ENCODE measurements at regions not wholly inside any gene's neighbourhood (a gene's known extent, or its start where the extent isn't known, plus 50 kb on each side); places are given as distances from the start of the nearest gene placed in this dataset.
A peak's percentile ranks its signal among the peaks of the same experiment; 100 is the strongest.

GRCh38 chr16:58847902-58848661, 114.0 kb upstream of the GOT2 start (continued):
- TF ChIP-seq ARNT (IDR thresholded peaks at IDR 0.05) (no peak), ZNF292 (CRISPR knock-in tag; IDR thresholded peaks at IDR 0.05; ENCODE audit: borderline replicate concordance, low read depth) (0 out of 2 replicates have a peak, but pooled peaks have one; percentile 35), SNAPC2 (CRISPR knock-in tag; IDR thresholded peaks at IDR 0.05) (no peak), ZNF558 (CRISPR knock-in tag; IDR thresholded peaks at IDR 0.05; ENCODE audit: borderline replicate concordance) (no peak), ZBTB44 (CRISPR knock-in tag; IDR thresholded peaks at IDR 0.05) (no peak), GATA4 (IDR thresholded peaks at IDR 0.05; ENCODE audit: borderline replicate concordance, low read depth) (no peak), SP1 (IDR thresholded peaks at IDR 0.05) (no peak), SP1 (CRISPR knock-in tag; IDR thresholded peaks at IDR 0.05) (no peak), JUN (CRISPR knock-in tag; IDR thresholded peaks at IDR 0.05) (no peak), ZNF431 (CRISPR knock-in tag; IDR thresholded peaks at IDR 0.05; ENCODE audit: borderline replicate concordance, low read depth) (no peak), FOXC1 (CRISPR knock-in tag; IDR thresholded peaks at IDR 0.05; ENCODE audit: borderline replicate concordance) (no peak), ZUFSP (CRISPR knock-in tag; IDR thresholded peaks at IDR 0.05; ENCODE audit: borderline replicate concordance) (no peak), DRAP1 (CRISPR knock-in tag; IDR thresholded peaks at IDR 0.05) (no peak), ZFYVE20 (CRISPR knock-in tag; IDR thresholded peaks at IDR 0.05; ENCODE audit: borderline replicate concordance, low read depth) (no peak), FOXJ3 (CRISPR knock-in tag; IDR thresholded peaks at IDR 0.05; ENCODE audit: borderline replicate concordance) (peak; percentile 46; the same call in 1 of the 2 replicates), MTA3 (CRISPR knock-in tag; IDR thresholded peaks at IDR 0.05) (no peak), RBFOX2 (IDR thresholded peaks at IDR 0.05; ENCODE audit: low read depth, low read length) (no peak), HNF1B (CRISPR knock-in tag; IDR thresholded peaks at IDR 0.05) (no peak), MAX (IDR thresholded peaks at IDR 0.05) (no peak), PAX8 (CRISPR knock-in tag; IDR thresholded peaks at IDR 0.05; ENCODE audit: borderline replicate concordance) (no peak), YEATS4 (CRISPR knock-in tag; IDR thresholded peaks at IDR 0.05; ENCODE audit: borderline replicate concordance) (no peak; the same call in 1 of the 2 replicates), ZNF530 (CRISPR knock-in tag; IDR thresholded peaks at IDR 0.05; ENCODE audit: low read depth) (no peak), ZNF282 (IDR thresholded peaks at IDR 0.05; ENCODE audit: partially characterized antibody) (no peak), WIZ (CRISPR knock-in tag; IDR thresholded peaks at IDR 0.05) (no peak), KAT2B (IDR thresholded peaks at IDR 0.05; ENCODE audit: borderline replicate concordance, low read depth, low read length) (no peak), CEBPG (CRISPR knock-in tag; IDR thresholded peaks at IDR 0.05) (peak; percentile 82)

Data from HepG2 (cell line).